Subcutaneous abdominal adipose tissue (tissue), 5 donors: ENCODE measurements at regions not wholly inside any gene's neighbourhood (a gene's known extent, or its start where the extent isn't known, plus 50 kb on each side); places are given as distances from the start of the nearest gene placed in this dataset.

Experiments used
- H3K27ac ChIP-seq: one replicate; pipeline ENCODE4 v1.7.0; 2013; ENCODE audit warnings: low read depth, mild to moderate bottlenecking, inconsistent platforms, low read length, moderate library complexity
- H3K27me3 ChIP-seq, 5 donors: one replicate each; pipeline ENCODE4 v1.7.0; 2013; ENCODE audit warnings: low read length in 5 of 5, inconsistent platforms in 1 of 5; ENCODE audit not compliant: control insufficient read depth in 5 of 5, insufficient read depth in 4 of 5
- H3K36me3 ChIP-seq, 5 donors: one replicate each; pipeline ENCODE4 v1.7.0; 2013; ENCODE audit warnings: low read length in 5 of 5; ENCODE audit not compliant: control insufficient read depth in 5 of 5, insufficient read depth in 5 of 5
- H3K4me1 ChIP-seq, 5 donors: one replicate each; pipeline ENCODE4 v1.7.0; 2013; ENCODE audit warnings: low read length in 5 of 5, mild to moderate bottlenecking in 3 of 5, moderate library complexity in 1 of 5; ENCODE audit not compliant: control insufficient read depth in 5 of 5, insufficient read depth in 5 of 5
- H3K4me3 ChIP-seq, 5 donors: one replicate each; pipeline ENCODE4 v1.7.0; 2013; ENCODE audit warnings: low read length in 5 of 5, low read depth in 1 of 5
- H3K9ac ChIP-seq, 5 donors: one replicate each; pipeline ENCODE4 v1.7.0; 2013; ENCODE audit warnings: low read length in 5 of 5, mild to moderate bottlenecking in 4 of 5, moderate library complexity in 3 of 5
- H3K9me3 ChIP-seq, 5 donors: one replicate each; pipeline ENCODE4 v1.7.0; 2013; ENCODE audit warnings: low read length in 5 of 5; ENCODE audit not compliant: control insufficient read depth in 5 of 5
- donor health status: healthy.
- donor health status: healthy.
- donor health status: healthy.
- donor health status: healthy.
- donor health status: healthy.

DNA sequence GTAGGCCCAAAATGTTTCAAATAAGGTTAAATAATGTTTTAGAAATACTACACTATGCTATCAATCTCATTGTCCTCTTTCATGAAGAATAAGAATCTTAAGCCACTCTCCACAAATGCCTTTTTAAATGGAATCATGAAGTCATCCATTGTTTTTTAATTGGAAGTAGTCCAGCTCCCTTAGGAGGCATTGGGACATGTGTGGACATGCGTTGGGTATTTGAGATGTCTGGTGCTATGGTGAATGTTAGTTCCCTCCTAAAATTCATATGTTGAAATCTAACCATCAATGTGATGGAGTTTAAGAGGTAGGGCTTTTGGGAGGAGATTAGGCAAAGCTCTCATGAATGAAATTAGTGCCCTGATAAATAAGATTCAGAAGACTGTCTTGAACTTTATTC lies 289.0 kb downstream of the C4orf33 start:
- no peaks in the 10 kb centered on the region for H3K36me3 ChIP-seq
- H3K9ac ChIP-seq, result no peak overlapping the region
- H3K27me3 ChIP-seq, result peaks cover 0 to 4% (median 0%) of the 10 kb centered on the region in 5 donors
- no peaks in the 10 kb centered on the region for H3K9me3 ChIP-seq
- H3K4me3 ChIP-seq, result no peak overlapping the region
- no peaks in the 10 kb centered on the region for H3K4me1 ChIP-seq
- no peak overlapping the region for H3K27ac ChIP-seq

DNA sequence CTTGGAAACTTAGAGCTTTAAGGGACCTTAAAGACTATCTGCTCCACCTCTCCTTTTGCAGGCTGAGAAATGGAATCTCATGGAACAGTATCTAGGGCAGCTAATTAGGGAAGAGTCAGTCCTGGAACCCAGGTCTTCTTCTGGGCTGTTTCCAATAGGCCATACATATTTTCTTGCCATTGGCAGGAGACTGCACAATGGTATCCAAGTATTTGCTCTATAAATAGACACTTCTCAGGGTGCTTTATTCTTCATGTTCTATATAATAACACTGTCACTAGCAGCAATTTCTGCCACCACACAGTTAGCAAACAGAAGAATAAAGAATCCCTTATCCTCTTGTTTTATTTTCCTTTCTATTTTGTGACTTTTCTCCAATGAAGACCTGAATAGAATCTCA lies 291.7 kb downstream of the C4orf33 start:
- H3K4me3 ChIP-seq, result no peak overlapping the region
- no peak overlapping the region for H3K9ac ChIP-seq
- no peak overlapping the region for H3K27ac ChIP-seq
- no peaks in the 10 kb centered on the region for H3K36me3 ChIP-seq
- H3K9me3 ChIP-seq, result no peaks in the 10 kb centered on the region
- peaks cover 0 to 2% (median 0%) of the 10 kb centered on the region in 5 donors for H3K27me3 ChIP-seq
- no peaks in the 10 kb centered on the region for H3K4me1 ChIP-seq

DNA sequence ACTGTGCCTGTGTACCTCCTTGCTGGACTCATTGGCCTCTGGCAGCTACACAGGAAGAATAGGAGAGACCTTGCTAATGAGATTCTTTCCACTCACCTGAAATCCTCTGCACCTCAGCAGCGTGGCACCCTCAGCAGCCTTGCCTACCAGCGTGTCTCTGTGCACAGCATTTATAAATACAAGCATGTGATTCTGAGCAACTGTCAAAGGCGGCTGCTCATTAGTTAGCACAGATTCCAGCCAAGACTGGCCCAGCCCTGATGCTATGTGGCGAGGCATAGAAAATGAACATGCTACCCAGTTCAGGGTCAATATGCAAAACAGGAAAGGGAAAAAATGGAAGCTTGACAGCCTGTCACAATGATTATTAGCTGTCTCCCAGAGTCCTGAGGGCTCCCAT lies 298.0 kb downstream of the C4orf33 start:
- Histone ChIP-seq H3K9me3 (peaks cover 0 to 2% (median 0%) of the 10 kb centered on the region in 5 donors), H3K9ac (no peak overlapping the region), H3K4me1 (no peaks in the 10 kb centered on the region), H3K4me3 (no peak overlapping the region), H3K27me3 (no peaks in the 10 kb centered on the region), H3K27ac (no peak overlapping the region), H3K36me3 (no peaks in the 10 kb centered on the region)

DNA sequence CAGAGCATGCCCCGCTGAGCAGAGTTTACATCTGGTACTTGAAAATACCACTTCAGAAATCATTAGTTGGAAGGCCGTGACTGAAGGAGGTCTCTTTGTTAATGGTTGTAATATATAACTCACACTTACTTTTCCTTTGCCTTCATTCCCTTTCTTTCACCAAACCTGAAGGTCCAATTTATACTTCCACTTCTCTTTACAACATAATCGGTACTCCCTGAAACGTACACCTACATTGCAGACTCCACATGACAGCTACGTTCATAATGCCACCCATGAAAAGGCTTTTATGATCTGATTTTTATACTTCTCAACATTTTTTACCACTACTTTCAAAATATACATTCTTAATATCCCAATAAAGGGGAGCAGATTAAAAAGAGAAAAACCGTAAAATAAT lies 298.7 kb downstream of the C4orf33 start:
- no peaks in the 10 kb centered on the region for H3K4me1 ChIP-seq
- H3K27ac ChIP-seq, result no peak overlapping the region
- H3K9ac ChIP-seq, result no peak overlapping the region
- peaks cover 0 to 4% (median 2%) of the 10 kb centered on the region in 5 donors for H3K9me3 ChIP-seq
- no peak overlapping the region for H3K4me3 ChIP-seq
- no peaks in the 10 kb centered on the region for H3K27me3 ChIP-seq
- H3K36me3 ChIP-seq, result no peaks in the 10 kb centered on the region

DNA sequence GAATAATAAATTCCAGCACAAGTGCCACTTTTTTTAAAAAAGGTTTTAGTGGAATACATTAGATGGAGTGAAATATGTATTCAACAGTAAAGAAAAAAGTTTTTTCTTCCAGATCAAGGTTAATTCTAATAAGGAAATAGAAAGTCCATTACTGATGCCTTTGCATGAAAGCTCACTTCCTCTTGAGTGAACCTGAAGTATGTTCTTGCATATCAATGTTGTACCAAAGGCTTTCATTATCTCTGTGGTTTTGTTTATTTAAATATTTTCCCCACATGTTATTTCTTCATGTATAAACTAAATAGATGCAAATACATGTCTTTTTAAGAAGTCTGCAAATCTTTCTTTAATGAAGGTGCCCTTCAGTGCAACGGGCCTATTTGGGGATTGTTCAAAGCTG lies 307.9 kb downstream of the C4orf33 start:
- Histone ChIP-seq H3K4me1 (no peaks in the 10 kb centered on the region), H3K9me3 (peaks cover 0 to 5% (median 0%) of the 10 kb centered on the region in 5 donors), H3K27ac (no peak overlapping the region)

DNA sequence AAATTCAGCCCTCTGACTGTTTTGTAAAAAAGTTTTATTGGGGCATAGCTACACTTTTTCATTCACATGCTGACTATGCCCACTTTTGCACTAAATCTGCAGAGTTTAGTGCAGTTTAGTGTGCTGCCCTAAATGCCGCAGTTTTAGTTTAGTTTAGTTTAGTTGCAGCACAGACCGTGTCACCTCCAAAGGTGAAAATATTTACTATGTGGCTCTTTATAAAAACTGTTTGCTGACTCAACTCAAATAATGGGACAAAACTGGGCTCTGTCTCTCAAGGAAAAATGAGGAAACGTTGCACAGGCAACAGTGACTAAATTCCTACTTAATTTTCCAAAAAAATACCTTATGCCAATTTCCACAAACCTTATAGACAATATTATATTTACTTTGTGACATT lies 314.2 kb downstream of the C4orf33 start:
- no peaks in the 10 kb centered on the region for H3K36me3 ChIP-seq
- H3K27me3 ChIP-seq, result no peaks in the 10 kb centered on the region
- H3K4me1 ChIP-seq, result no peaks in the 10 kb centered on the region
- H3K9me3 ChIP-seq, result no peaks in the 10 kb centered on the region
- H3K27ac ChIP-seq, result no peak overlapping the region
- H3K9ac ChIP-seq, result no peak overlapping the region
- H3K4me3 ChIP-seq, result no peak overlapping the region

More for the DNA sequence above, 307.9 kb downstream of the C4orf33 start:
- H3K9ac ChIP-seq, result no peak overlapping the region
- H3K36me3 ChIP-seq, result no peaks in the 10 kb centered on the region
- no peaks in the 10 kb centered on the region for H3K27me3 ChIP-seq
- no peak overlapping the region for H3K4me3 ChIP-seq

DNA sequence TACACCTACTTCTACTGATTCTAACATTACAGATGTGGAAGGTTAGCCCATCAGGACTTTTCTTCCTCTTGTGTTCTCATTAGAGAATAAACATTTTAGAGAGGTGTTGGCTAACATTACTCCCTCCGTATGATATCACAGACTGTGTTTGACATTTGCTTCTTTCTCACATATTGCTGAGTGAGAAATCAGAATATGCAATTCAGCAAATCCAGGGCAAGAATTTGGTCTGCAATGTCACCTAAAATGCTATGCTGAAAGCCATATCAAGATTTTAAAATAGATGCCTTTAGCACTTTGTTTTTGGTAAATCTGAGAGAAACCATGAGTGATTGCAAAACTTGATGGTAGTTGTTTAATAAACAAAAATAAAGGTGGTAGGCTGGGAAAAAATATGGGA lies 319.1 kb downstream of the C4orf33 start:
- Histone ChIP-seq H3K9ac (no peak overlapping the region), H3K4me3 (no peak overlapping the region), H3K36me3 (no peaks in the 10 kb centered on the region)

DNA sequence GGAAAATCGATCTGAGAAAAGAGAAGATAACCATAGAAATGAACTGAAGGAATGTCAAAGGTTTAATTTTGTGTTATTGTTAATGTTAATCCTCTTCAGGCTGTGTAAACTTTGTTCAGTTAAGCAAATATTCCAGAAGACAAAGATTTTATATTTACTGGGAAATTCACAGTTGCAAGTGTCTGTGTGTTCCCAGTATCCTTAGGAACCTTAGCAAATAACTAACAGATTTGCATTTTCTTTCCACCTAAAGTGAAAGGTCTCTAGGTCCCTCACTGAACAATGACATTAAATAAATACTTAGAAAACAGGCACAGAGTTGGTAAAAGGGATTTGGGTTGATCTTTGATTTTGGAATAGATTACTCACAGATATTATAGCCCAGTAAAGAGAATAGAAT lies 324.7 kb downstream of the C4orf33 start:
- no peak overlapping the region for H3K27ac ChIP-seq

More for the DNA sequence above, 319.1 kb downstream of the C4orf33 start:
- Histone ChIP-seq H3K9me3 (peaks cover 0 to 4% (median 2%) of the 10 kb centered on the region in 5 donors), H3K27ac (no peak overlapping the region), H3K4me1 (no peaks in the 10 kb centered on the region), H3K27me3 (no peaks in the 10 kb centered on the region)

DNA sequence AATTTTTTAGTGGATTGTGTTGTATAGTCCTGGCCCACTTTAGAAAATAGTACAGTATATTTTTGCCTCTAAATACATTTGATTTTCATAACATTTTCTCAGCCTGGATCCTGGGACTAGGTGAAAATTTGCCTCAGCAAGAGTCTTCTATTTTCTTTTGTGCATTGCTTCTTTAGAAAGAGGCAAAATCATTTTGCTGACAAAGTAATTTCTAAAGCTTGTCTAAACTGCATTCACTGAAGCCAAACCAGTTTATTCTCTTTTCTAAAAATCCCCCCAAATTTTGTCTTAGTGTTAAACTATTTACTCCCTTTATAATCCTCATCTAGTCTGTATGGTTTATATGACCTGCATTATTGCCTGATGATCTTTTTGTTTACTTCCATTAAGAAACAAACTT lies 326.3 kb downstream of the C4orf33 start:
- Histone ChIP-seq H3K9ac (no peak overlapping the region), H3K27me3 (no peaks in the 10 kb centered on the region), H3K4me1 (no peaks in the 10 kb centered on the region), H3K9me3 (peaks cover 0 to 2% (median 0%) of the 10 kb centered on the region in 5 donors), H3K4me3 (no peak overlapping the region), H3K36me3 (no peaks in the 10 kb centered on the region), H3K27ac (no peak overlapping the region)

More for the DNA sequence above, 324.7 kb downstream of the C4orf33 start:
- Histone ChIP-seq H3K4me3 (no peak overlapping the region), H3K9me3 (peaks cover 0 to 4% (median 2%) of the 10 kb centered on the region in 5 donors), H3K36me3 (no peaks in the 10 kb centered on the region), H3K4me1 (no peaks in the 10 kb centered on the region), H3K9ac (no peak overlapping the region), H3K27me3 (no peaks in the 10 kb centered on the region)

DNA sequence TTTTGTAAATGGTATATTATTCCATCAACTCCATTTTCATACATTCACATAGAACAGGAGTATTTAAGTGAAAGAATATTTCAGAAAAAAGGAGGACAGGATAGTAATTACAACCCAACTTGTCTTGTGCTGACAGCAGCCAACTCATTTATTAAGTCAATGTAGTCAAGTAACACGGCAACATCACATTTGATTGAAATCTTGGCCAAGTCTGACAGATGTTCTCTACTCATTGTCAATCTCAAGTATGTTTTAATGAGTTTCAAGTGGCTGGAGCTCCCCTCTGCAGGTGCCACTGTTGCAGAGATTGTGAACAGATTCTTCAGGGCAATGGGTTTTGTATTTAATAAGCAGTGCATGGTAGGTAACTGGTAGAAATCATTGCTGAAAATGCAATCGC lies 332.5 kb downstream of the C4orf33 start:
- H3K9me3 ChIP-seq, result no peaks in the 10 kb centered on the region
- H3K27ac ChIP-seq, result no peak overlapping the region
- H3K4me1 ChIP-seq, result no peaks in the 10 kb centered on the region
- H3K36me3 ChIP-seq, result no peaks in the 10 kb centered on the region
- no peak overlapping the region for H3K9ac ChIP-seq
- no peaks in the 10 kb centered on the region for H3K27me3 ChIP-seq
- H3K4me3 ChIP-seq, result no peak overlapping the region
